ENCODE measurements at regions not wholly inside any gene's neighbourhood (a gene's known extent, or its start where the extent isn't known, plus 50 kb on each side); places are given as distances from the start of the nearest gene placed in this dataset.

DNA sequence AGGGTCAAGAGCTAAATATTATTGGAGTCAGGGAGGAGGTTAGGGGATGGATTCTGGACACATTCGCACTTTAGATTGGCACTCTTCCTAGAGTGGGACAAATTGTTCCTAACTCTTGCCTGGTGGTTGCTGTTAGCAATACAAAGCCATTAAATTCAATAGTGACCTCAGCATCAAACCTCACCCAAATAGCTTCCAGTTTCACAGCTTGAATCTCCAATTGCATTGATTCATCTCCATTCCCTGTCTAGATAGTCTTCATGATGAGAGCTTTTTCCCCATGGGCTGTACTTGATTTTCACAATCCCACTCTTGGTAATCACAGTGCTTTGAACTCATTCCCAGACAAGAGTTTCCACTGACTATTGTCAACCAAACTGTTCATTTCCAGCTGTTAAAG is 585.9 kb upstream of the SYT4 start:
- Histone ChIP-seq H3K4me3 (no peak overlapping the region), H3K9me3 (ENCODE audit: low read depth) (no peaks in the 10 kb centered on the region), H3K9ac (no peak overlapping the region), H3K4me1 (no peaks in the 10 kb centered on the region), H3K27me3 (no peaks in the 10 kb centered on the region), H3K27ac (no peak overlapping the region), H3K4me2 (no peak overlapping the region), H3K36me3 (no peaks in the 10 kb centered on the region), H2AFZ (replicated peaks) (no peak overlapping the region), H3F3A (ENCODE audit: low read depth) (no peaks in the 10 kb centered on the region), H3K79me2 (ENCODE audit: low read depth) (no peaks in the 10 kb centered on the region), H4K20me1 (ENCODE audit: low read depth) (no peaks in the 10 kb centered on the region)
- H3K9me3 Mint-ChIP-seq = no peaks in the 10 kb centered on the region
- H3K4me3 Mint-ChIP-seq = no peak overlapping the region
- no peak overlapping the region for H3K27ac Mint-ChIP-seq
- TF ChIP-seq EZH2phosphoT487 (IDR thresholded peaks at IDR 0.05) (no peak), EZH2 (IDR thresholded peaks at IDR 0.05) (no peak)
- TF ChIP-seq, protein P1, sequence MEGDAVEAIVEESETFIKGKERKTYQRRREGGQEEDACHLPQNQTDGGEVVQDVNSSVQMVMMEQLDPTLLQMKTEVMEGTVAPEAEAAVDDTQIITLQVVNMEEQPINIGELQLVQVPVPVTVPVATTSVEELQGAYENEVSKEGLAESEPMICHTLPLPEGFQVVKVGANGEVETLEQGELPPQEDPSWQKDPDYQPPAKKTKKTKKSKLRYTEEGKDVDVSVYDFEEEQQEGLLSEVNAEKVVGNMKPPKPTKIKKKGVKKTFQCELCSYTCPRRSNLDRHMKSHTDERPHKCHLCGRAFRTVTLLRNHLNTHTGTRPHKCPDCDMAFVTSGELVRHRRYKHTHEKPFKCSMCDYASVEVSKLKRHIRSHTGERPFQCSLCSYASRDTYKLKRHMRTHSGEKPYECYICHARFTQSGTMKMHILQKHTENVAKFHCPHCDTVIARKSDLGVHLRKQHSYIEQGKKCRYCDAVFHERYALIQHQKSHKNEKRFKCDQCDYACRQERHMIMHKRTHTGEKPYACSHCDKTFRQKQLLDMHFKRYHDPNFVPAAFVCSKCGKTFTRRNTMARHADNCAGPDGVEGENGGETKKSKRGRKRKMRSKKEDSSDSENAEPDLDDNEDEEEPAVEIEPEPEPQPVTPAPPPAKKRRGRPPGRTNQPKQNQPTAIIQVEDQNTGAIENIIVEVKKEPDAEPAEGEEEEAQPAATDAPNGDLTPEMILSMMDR (IDR thresholded peaks at IDR 0.05) = no peak
- peaks cover under 1% of the 10 kb centered on the region for H3K27me3 Mint-ChIP-seq (ENCODE audit: insufficient read depth, low read depth)
- H3K36me3 Mint-ChIP-seq = no peaks in the 10 kb centered on the region
- H3K4me1 Mint-ChIP-seq = peaks cover 6% of the 10 kb centered on the region
- no peak for DNase-seq (ENCODE audit: low spot score)

DNA sequence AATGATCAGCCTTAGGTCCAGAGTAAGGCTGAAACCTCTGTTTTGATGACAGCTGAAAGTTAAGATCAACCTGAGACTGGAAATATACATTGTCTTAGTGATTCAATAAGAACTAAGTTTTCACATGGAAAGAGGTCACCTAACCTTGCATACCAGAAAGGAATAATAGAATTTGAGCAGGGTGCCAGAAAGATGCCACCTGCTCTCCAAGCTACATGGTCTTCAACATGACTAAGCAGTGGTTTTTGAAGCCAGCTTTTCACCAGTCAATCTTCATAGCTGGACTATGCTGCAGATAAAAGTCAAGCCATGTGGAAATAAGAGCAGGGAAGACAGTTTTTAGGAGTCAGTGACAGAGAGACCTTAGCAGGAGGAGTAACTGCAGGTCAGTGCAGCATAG is 589.4 kb upstream of the SYT4 start:
- H3K27me3 Mint-ChIP-seq (ENCODE audit: insufficient read depth, low read depth) = no peaks in the 10 kb centered on the region

DNA sequence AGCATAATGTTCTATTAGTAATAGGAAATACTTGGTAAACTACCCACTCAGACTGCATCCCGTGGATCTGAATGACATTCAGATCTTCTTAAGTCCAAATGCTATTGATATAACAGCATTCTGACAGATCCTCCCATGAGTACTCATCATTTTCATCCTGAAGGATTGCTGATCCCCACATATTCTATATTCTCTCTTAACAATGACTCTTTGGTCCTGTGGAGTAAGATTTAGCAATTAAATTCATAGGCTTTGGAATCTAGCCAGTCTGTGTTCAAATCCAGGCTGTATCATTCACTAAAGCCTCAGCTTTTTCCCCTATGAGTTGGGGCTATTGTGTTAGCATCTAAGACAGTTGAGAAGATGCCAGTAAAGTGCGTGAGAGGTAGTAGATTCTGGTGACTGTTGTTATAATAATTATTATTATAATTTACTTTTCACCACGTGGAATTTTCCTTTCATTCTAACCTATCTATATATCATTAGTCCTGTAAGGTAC is 591.3 kb upstream of the SYT4 start:
- no peak for DNase-seq (ENCODE audit: low spot score)
- no peak overlapping the region for H2AFZ ChIP-seq (replicated peaks)
- Mint-ChIP-seq H3K27me3 (ENCODE audit: insufficient read depth, low read depth) (no peaks in the 10 kb centered on the region), H3K27ac (no peak overlapping the region), H3K4me3 (no peak overlapping the region), H3K9me3 (peaks cover 3% of the 10 kb centered on the region), H3K4me1 (peaks cover 6% of the 10 kb centered on the region), H3K36me3 (no peaks in the 10 kb centered on the region)
- no peaks in the 10 kb centered on the region for H3K36me3 ChIP-seq
- no peak for TF ChIP-seq EZH2 (IDR thresholded peaks at IDR 0.05)
- TF ChIP-seq, protein P1 (IDR thresholded peaks at IDR 0.05) = no peak
- TF ChIP-seq EZH2phosphoT487 (IDR thresholded peaks at IDR 0.05) = no peak
- H3K9ac ChIP-seq = no peak overlapping the region
- H3K4me2 ChIP-seq = no peak overlapping the region
- H3K27ac ChIP-seq = no peak overlapping the region
- H3K9me3 ChIP-seq (ENCODE audit: low read depth) = no peaks in the 10 kb centered on the region
- no peaks in the 10 kb centered on the region for H4K20me1 ChIP-seq (ENCODE audit: low read depth)
- H3K27me3 ChIP-seq = no peaks in the 10 kb centered on the region
- H3K79me2 ChIP-seq (ENCODE audit: low read depth) = no peaks in the 10 kb centered on the region
- H3F3A ChIP-seq (ENCODE audit: low read depth) = no peaks in the 10 kb centered on the region
- H3K4me3 ChIP-seq = no peak overlapping the region
- no peaks in the 10 kb centered on the region for H3K4me1 ChIP-seq

More for the DNA sequence above, 589.4 kb upstream of the SYT4 start:
- H3K27me3 ChIP-seq = no peaks in the 10 kb centered on the region
- no peak overlapping the region for H3K4me3 Mint-ChIP-seq
- peaks cover 6% of the 10 kb centered on the region for H3K4me1 Mint-ChIP-seq
- no peaks in the 10 kb centered on the region for H3K4me1 ChIP-seq
- no peaks in the 10 kb centered on the region for H3K36me3 Mint-ChIP-seq
- H3K4me3 ChIP-seq = no peak overlapping the region
- H2AFZ ChIP-seq (replicated peaks) = no peak overlapping the region
- H3K4me2 ChIP-seq = no peak overlapping the region
- no peaks in the 10 kb centered on the region for H3K79me2 ChIP-seq (ENCODE audit: low read depth)
- H3K9ac ChIP-seq = no peak overlapping the region
- TF ChIP-seq EZH2phosphoT487 (IDR thresholded peaks at IDR 0.05) (no peak), EZH2 (IDR thresholded peaks at IDR 0.05) (no peak)
- TF ChIP-seq, protein P1 (IDR thresholded peaks at IDR 0.05) = no peak
- H3K27ac Mint-ChIP-seq = no peak overlapping the region
- no peak overlapping the region for H3K27ac ChIP-seq
- no peaks in the 10 kb centered on the region for H3K9me3 ChIP-seq (ENCODE audit: low read depth)
- no peaks in the 10 kb centered on the region for H3F3A ChIP-seq (ENCODE audit: low read depth)
- H3K9me3 Mint-ChIP-seq = peaks cover 3% of the 10 kb centered on the region
- H4K20me1 ChIP-seq (ENCODE audit: low read depth) = no peaks in the 10 kb centered on the region
- no peaks in the 10 kb centered on the region for H3K36me3 ChIP-seq
- DNase-seq (ENCODE audit: low spot score) = no peak

Measured in neural progenitor cell (in vitro differentiated cells).